ENCODE measurements at regions not wholly inside any gene's neighbourhood (a gene's known extent, or its start where the extent isn't known, plus 50 kb on each side); places are given as distances from the start of the nearest gene placed in this dataset.
A peak's percentile ranks its signal among the peaks of the same experiment; 100 is the strongest.

DNA sequence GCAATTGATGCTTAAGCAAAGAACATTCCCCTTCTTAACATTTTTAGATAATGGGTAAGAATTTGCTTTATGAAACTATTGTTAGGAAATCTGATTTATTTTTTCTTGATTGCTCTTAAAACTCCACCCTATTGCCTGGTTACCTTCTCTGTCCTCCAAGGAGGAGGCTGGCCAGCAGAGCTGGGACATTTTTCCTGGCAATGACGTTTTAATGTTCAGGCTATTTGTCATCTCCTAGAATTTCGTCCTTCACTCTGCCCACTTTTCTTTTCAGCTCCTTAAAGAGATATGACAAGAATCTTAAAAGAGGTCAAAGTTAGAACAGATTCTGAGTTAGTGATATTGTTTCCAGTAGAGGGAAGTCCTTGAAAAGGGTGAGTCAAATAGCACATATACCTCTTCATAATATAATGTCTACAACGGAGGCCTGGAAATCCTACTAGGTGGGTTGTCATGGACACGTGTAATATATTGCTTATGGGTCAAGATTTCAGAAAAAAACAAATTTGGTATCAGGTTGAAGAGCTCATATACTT, 141.0 kb downstream of the CMPK2 start:
- H3K27me3 Mint-ChIP-seq, result peaks cover 11% of the 10 kb centered on the region

DNA sequence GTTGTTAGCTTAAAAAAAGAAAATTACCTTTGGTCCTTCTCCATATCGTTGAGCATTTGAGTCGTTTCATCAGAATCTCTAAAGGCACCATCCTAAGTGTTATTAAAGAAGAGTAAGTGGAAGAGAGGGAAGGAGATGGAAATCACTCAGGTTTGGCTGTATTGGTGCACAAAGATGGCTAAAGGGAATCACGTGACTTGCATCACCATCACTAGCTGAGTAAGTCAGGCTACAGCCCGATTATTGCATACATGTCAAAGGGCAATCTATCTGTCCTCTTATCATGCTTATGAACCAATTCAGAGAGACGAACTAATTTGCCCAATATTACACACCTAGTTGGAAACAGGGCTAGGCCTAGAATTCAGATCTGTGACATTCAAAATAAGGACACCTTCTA, 137.6 kb downstream of the CMPK2 start:
- Mint-ChIP-seq H3K27me3 (peaks cover 23% of the 10 kb centered on the region), H3K4me1 (ENCODE audit: unreplicated experiment) (peaks cover 27% of the 10 kb centered on the region), H3K9me3 (peaks cover 21% of the 10 kb centered on the region), H3K4me3 (no peak overlapping the region), H3K27ac (no peak overlapping the region), H3K36me3 (peaks cover 10% of the 10 kb centered on the region)
- no peak for DNase-seq (ENCODE audit: extremely low spot score, unreplicated experiment)
- TF ChIP-seq, protein P1, sequence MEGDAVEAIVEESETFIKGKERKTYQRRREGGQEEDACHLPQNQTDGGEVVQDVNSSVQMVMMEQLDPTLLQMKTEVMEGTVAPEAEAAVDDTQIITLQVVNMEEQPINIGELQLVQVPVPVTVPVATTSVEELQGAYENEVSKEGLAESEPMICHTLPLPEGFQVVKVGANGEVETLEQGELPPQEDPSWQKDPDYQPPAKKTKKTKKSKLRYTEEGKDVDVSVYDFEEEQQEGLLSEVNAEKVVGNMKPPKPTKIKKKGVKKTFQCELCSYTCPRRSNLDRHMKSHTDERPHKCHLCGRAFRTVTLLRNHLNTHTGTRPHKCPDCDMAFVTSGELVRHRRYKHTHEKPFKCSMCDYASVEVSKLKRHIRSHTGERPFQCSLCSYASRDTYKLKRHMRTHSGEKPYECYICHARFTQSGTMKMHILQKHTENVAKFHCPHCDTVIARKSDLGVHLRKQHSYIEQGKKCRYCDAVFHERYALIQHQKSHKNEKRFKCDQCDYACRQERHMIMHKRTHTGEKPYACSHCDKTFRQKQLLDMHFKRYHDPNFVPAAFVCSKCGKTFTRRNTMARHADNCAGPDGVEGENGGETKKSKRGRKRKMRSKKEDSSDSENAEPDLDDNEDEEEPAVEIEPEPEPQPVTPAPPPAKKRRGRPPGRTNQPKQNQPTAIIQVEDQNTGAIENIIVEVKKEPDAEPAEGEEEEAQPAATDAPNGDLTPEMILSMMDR (conservative IDR thresholded peaks at IDR 0.05), result no peak

More for the DNA sequence above, 141.0 kb downstream of the CMPK2 start:
- Mint-ChIP-seq H3K9me3 (peaks cover 11% of the 10 kb centered on the region), H3K27ac (peak overlapping the region; percentile 46), H3K4me1 (ENCODE audit: unreplicated experiment) (peaks cover 16% of the 10 kb centered on the region), H3K4me3 (peak overlapping the region; percentile 13), H3K36me3 (peaks cover 3% of the 10 kb centered on the region)
- TF ChIP-seq, protein P1 (conservative IDR thresholded peaks at IDR 0.05), result no peak
- no peak for DNase-seq (ENCODE audit: extremely low spot score, unreplicated experiment)

DNA sequence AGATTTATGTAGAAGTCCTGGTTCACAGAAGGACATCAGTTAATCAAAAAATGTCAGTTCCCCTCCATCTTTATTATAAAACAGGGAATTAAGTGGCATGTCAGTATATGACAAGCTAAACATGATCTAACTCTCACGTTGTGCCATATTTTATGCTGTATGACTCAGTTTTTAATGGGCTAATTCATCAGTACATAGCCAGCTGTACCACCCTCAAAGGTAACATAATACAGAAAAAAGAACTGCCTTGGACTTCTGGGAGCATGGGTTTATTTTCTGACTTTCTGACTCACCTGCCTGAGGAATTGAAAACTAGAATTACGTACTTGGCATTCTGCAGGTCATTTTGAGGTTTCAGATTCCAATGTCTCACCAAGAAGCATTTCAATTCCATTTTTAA, 135.7 kb downstream of the CMPK2 start:
- TF ChIP-seq, protein P1 (conservative IDR thresholded peaks at IDR 0.05), result no peak
- Mint-ChIP-seq H3K27ac (no peak overlapping the region), H3K4me3 (no peak overlapping the region), H3K9me3 (peaks cover 17% of the 10 kb centered on the region), H3K27me3 (peaks cover 16% of the 10 kb centered on the region), H3K36me3 (peaks cover 7% of the 10 kb centered on the region), H3K4me1 (ENCODE audit: unreplicated experiment) (peaks cover 21% of the 10 kb centered on the region)
- DNase-seq (ENCODE audit: extremely low spot score, unreplicated experiment), result no peak

DNA sequence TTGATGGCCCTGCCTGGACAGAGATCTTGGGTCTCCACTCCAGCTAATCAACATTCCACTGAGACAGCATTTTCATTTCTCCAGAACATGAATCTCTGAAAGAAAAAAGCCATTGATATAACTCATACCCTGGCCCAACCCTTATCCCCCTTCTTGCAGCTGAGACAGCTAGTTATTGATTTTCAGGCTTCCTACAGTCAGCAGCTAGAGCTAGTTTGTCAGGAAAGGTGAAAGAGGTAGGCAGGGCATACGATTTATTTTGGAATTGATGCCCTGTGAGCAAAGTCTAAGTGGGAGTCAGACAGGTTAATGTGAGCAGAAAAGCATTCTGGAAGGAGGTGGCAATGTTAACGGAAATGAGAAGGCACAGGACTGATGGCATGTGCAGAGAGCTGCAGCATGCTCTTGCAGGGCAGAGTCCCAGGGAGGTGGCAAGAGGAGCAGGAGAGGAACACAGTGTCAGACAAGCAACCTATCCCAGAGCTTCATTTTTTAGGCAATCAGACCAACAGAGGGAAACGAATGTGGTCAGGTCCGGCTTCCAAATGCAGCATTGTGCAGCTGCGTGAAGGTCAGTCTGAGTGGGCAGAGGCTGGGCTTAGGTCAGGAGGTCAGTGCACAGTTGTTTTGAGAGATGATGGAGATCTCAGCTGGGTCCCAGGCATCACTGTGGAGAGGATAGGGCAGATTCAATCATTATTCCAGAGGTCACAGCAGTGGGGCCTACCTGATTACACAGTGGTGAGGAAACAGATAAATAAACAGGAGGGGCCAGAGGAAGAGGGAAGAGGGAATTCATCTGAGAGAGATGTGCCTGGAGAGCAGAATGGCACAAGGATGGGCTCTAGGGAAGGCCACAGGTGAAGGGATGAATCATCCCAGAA, 134.8 kb downstream of the CMPK2 start:
- H3K9me3 Mint-ChIP-seq, result peaks cover 10% of the 10 kb centered on the region
- H3K36me3 Mint-ChIP-seq, result peaks cover 7% of the 10 kb centered on the region
- peaks cover 12% of the 10 kb centered on the region for H3K27me3 Mint-ChIP-seq
- no peak for DNase-seq (ENCODE audit: extremely low spot score, unreplicated experiment)
- H3K4me1 Mint-ChIP-seq (ENCODE audit: unreplicated experiment), result peaks cover 15% of the 10 kb centered on the region
- peak overlapping the region; percentile 24 for H3K27ac Mint-ChIP-seq
- H3K4me3 Mint-ChIP-seq, result peak overlapping the region; percentile 33
- TF ChIP-seq, protein P1 (conservative IDR thresholded peaks at IDR 0.05), result no peak

DNA sequence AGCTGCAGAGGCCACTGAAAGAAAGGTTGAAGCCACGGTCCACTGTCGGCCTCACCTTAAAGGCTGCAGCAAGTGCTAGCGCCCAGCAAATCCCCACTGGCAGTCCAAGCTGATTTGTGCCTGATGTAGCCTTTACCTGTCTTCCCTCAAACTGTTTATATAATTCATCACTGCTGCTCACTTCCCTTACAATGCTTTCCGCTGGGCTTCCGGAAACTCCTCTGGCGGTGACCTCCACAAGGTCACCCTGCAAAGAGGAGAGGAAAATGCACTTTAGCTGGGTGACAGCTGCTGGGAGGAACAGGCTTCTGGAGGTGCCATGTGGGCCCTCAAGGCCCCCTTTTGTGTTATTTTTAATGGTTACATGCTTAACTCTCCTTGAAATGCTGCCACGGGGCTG, 126.2 kb downstream of the CMPK2 start:
- Mint-ChIP-seq H3K4me3 (no peak overlapping the region), H3K27ac (no peak overlapping the region), H3K9me3 (no peaks in the 10 kb centered on the region)

More for the DNA sequence above, 126.2 kb downstream of the CMPK2 start:
- H3K4me1 Mint-ChIP-seq (ENCODE audit: unreplicated experiment), result peaks cover 12% of the 10 kb centered on the region
- DNase-seq (ENCODE audit: extremely low spot score, unreplicated experiment), result no peak
- peaks cover 4% of the 10 kb centered on the region for H3K27me3 Mint-ChIP-seq
- TF ChIP-seq, protein P1 (conservative IDR thresholded peaks at IDR 0.05), result no peak
- H3K36me3 Mint-ChIP-seq, result no peaks in the 10 kb centered on the region

Data from type B pancreatic cell (in vitro differentiated cells).